ENCODE measurements at regions not wholly inside any gene's neighbourhood (a gene's known extent, or its start where the extent isn't known, plus 50 kb on each side); places are given as distances from the start of the nearest gene placed in this dataset.
"Not testable (repeated sequence)": the region's sequence is repeated elsewhere in the genome, so short reads cannot be mapped to it uniquely, and the experiment has no call there.

DNA sequence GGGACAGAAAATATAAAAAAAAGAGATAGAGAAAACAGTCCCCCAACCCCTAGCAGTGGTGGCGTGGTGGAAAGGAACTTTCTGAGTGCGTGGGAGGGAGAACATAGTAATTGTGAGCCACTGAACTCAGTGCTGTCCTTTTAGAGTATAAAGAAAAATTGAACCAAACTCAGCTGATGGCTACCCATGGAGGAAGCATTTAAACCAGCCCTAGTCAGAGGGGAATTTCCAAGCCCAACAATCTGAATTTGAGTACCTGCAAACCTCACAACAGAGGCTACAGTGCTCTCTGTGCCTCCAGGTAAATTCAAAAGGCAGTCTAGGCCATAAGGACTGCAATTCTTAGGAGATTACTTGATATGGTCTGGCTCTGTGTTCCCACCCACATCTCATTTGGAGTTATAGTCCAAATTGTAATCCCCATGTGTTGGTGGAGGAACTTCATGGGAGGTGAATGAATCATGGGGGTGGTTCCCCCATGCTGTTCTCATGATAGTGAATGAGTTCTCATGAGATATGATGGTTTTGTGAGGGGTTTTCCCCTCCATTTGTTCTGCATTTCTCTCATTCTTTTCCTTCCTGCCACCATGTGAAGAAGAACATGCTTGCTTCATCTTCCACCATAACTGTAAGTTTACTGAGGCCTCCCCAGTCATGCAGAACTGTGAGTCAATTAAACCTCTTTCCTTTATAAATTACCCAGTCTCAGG, 687.8 kb downstream of the FAM181B start:
- no peak for DNase-seq

DNA sequence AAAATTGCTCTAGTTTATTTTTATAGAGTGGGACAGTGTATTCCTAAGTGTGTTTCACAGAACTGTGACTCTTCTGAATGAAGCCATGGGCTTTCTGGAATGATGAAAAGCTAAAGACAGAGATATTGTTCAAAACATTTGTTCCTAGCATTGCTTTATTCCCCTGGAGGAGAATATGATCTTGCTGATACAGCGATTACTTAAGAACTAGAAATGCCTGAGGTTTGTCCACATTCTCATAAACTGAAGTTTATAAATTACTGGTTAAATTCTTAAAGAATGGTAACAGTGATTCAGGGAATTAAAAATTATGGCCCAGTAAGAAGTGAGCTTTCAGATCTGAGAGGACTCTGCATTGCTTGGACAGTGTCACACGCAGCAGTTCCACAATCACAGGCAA, 690.3 kb downstream of the FAM181B start:
- DNase-seq, result no peak

- DNase-seq, result no peak
Observed at GRCh38 chr11:82041764-82042163, 691.9 kb downstream of the FAM181B start.

GRCh38 chr11:82038154-82038553, 695.5 kb downstream of the FAM181B start:
- no peak for DNase-seq

DNA sequence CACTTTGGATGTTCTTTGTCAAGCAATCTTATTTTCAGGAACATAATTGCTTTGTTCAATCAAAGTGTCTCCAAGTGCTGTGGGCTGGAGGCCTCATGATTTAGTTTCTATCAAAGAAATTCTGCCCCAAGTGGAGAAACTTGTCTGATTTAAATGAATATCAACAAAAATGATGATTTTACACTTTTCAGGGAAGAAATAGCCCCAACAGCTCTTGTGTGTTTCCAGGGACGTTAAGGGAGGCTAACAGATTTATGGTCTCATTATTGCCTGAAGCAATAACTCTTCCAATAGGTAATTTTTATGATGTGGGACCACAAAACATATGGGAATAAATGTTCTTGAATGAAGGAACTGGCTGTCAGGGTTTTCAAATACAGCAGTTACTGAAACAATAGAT, 699.1 kb downstream of the FAM181B start:
- DNase-seq, result no peak

- not testable (repeated sequence) for DNase-seq
Observed at GRCh38 chr11:82027335-82027734, 706.3 kb downstream of the FAM181B start.

DNA sequence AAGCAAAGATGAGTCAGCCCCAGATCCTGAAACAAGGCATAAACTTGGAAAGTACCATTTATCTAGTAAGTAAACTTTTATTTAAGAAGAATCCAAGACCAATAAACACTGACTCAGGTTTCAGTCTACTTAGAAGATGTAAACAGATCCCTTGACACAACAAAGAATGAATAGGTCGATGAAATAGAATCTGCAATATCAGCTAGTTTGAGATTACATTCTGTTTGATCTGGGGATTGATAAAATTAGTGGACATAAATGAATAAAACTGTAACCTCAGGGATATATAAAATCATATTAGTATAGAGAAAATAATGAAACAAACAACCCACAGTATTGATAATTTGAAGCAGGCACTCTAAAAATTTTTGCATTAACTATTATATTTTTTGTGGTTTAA, 708.9 kb downstream of the FAM181B start:
- DNase-seq, result no peak

- no peak for DNase-seq
Observed at GRCh38 chr11:82012276-82012675, 721.4 kb downstream of the FAM181B start.

DNA sequence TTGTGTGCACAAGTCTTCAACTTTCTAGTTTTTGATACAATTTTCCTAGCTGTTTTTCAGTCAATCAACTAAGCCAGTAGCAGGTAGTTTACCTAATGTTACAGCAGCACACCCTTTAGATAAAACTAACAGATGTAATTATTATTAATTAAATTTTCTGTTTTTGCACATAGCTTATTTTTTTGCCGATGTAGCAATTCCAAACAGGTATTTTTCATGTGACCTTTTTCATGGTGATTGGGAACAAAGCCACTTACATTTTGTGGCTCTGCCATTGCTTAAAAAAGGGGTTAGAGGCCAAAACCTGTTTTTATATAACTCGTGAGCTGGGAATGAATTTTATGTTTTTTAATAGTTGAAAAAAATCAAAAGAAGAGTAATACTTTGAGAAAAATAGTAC, 724.5 kb downstream of the FAM181B start:
- no peak for DNase-seq

GRCh38 chr11:82007521-82007920, 726.1 kb downstream of the FAM181B start:
- no peak for DNase-seq

- DNase-seq, result no peak
Observed at GRCh38 chr11:82004537-82005213, 729.0 kb downstream of the FAM181B start.

DNA sequence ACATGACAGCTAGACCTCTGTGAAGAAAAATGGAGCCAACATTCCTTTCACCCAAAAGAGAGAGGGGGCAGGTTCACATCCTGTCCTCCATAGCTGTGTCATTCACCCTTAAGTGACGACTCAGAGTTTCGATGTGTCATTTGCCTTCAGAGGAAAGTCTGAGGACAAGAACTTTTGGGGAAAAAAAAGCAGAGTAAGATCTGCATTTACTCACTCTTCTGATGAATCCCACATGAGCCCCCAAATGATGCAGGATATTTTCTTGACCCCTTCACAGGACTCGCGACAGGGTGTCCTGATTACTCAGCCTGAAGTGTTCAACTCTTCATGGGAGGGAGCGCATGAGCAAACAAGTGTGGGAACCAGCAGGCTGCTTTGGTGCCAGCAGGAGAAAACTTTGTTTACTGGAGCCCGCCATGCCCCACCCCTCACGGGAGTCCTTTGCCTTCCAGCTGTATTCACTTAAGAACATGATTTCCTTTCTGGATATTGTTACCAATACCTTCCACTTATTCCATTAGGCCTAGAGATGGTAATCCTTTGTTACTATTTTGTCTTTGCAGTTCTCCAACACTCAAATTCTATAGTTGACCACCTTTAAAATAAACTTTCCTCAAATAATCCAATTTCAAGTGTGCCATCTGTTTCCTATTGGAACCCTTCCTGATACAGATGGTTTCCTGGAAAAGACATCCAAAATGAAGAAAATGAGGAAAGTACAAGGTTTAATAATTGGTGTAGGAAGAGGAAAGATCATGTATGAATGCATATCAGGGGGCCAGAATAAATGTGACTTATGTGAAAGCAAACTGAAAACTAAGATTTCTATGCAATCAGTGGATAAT, 729.8 kb downstream of the FAM181B start:
- no peak for DNase-seq

- DNase-seq, result no peak
Observed at GRCh38 chr11:82003024-82003423, 730.6 kb downstream of the FAM181B start.

GRCh38 chr11:81995889-81996288, 737.8 kb downstream of the FAM181B start:
- DNase-seq, result no peak

DNA sequence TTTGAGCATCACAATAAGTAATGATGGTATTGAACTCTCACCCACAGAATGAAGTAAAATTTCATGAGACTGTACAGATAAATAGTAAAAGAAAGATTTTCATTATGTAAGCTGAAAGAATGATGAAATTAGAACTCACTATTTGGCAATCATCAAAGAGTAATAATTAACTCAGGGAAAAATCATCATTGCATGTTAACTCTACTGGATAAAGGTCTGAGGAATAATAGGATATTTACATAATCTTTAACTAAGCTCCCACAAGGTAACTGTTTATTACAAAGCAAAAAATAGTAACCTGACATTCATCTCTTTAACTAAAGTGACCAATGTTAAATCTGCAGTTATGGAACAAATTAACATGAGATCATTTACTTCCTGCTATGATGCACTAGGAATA, 739.9 kb downstream of the FAM181B start:
- DNase-seq, result no peak

GRCh38 chr11:81990659-81991443, 742.8 kb downstream of the FAM181B start:
- DNase-seq, result no peak

GRCh38 chr11:81989093-81989492, 744.6 kb downstream of the FAM181B start:
- no peak for DNase-seq

DNA sequence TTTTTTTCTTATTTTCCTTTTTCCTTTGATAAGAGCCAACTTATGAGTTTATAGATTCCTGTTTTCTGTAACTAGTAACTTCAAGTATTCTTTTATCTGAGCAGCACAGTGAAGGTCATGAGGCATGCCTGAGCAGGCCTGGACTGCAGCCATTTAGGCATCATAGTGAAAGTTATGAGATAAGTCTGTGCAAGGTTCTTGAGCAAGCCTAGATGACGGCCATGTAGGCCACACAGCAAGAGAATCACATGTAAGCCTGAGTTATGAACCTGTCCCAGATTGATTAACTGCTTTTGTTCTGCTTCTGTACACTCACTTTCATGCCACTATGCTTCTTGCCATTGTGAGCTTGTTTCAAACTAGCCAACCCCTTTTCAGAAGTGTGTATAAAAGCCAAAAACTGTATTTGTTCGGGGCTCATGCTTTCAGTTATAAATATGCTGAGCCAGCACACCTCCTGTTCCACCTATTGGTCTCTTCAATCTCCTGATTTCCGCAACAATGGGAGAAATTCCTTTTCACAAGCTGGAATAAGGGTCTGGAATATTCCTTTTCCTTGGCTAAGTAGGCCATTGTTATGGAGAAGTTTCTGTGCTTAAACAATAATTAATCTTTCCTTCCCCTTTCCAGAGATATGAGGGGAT, 745.7 kb downstream of the FAM181B start:
- no peak for DNase-seq

GRCh38 chr11:81986556-81987161, 747.0 kb downstream of the FAM181B start:
- no peak for DNase-seq

- no peak for DNase-seq
Observed at GRCh38 chr11:81979448-81979847, 754.2 kb downstream of the FAM181B start.

GRCh38 chr11:81975261-81975900, 758.3 kb downstream of the FAM181B start:
- no peak for DNase-seq

Measured in NCI-H1048 (cell line).